ENCODE measurements at regions not wholly inside any gene's neighbourhood (a gene's known extent, or its start where the extent isn't known, plus 50 kb on each side); places are given as distances from the start of the nearest gene placed in this dataset.
"Not testable (repeated sequence)": the region's sequence is repeated elsewhere in the genome, so short reads cannot be mapped to it uniquely, and the experiment has no call there.

DNA sequence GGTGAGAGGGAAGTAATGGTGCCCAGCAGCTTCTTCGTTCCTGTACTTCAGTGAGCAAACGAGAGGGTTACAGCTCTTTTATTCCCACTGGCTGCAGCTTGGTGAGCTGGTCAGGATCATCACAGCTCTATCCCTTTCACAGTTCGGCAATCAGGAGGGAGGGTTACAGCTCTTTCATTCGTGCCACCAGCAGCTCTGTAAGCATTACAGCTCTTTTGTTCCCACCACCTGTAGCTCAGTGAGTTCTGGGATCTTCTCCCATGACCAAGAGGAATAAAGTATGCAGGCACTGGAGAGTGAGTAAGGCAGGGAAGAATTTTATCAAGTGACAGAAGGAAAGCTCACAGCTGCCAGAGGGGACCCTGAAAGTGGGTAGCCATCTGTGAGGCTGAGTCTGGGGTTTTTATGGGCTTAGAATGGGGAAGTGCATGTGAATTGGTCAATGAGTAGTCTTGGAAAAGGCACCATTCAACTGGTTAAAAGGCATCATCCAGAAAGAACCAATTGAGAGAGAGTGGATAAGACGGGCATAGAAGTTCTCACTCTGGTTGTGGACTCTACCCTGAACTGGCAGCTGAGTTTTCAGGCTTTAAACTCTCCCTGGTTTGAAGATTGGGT lies 123.7 kb downstream of the COX18 start:
- Histone ChIP-seq H3K27me3 (ENCODE audit: low read depth) (no peaks in the 10 kb centered on the region), H3K27ac (no peak overlapping the region), H3K4me3 (no peak overlapping the region), H3K36me3 (no peaks in the 10 kb centered on the region), H3K9me3 (no peaks in the 10 kb centered on the region), H3K4me1 (no peaks in the 10 kb centered on the region)
- intact Hi-C loops (cut with DNase I) = no loop called here
- no peak for ATAC-seq
- TF ChIP-seq, protein P1, sequence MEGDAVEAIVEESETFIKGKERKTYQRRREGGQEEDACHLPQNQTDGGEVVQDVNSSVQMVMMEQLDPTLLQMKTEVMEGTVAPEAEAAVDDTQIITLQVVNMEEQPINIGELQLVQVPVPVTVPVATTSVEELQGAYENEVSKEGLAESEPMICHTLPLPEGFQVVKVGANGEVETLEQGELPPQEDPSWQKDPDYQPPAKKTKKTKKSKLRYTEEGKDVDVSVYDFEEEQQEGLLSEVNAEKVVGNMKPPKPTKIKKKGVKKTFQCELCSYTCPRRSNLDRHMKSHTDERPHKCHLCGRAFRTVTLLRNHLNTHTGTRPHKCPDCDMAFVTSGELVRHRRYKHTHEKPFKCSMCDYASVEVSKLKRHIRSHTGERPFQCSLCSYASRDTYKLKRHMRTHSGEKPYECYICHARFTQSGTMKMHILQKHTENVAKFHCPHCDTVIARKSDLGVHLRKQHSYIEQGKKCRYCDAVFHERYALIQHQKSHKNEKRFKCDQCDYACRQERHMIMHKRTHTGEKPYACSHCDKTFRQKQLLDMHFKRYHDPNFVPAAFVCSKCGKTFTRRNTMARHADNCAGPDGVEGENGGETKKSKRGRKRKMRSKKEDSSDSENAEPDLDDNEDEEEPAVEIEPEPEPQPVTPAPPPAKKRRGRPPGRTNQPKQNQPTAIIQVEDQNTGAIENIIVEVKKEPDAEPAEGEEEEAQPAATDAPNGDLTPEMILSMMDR (IDR thresholded peaks at IDR 0.05) = no peak
- no peak for DNase-seq

DNA sequence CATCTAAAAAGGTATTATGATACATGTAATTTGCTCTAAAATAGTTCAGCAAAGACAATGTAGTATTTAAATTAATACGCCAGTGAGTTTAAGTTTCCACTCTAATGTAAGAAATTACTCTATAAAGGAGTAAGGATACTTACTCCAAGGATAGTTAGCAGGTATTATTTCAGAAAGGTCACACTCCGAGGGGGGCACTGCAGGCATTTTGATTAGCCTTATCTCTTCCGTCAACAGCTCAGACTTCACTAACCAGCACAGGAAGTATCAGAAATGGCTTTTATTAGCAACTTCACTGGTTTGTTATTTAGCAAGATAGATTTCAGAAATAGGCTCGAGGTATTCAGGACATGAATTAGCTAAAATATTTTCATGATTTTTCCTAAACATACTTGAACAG lies 127.0 kb downstream of the COX18 start:
- DNase-seq = no peak
- no peaks in the 10 kb centered on the region for H3K9me3 ChIP-seq
- no peak overlapping the region for H3K4me3 ChIP-seq
- H3K36me3 ChIP-seq = no peaks in the 10 kb centered on the region
- TF ChIP-seq, protein P1 (IDR thresholded peaks at IDR 0.05) = no peak
- no peaks in the 10 kb centered on the region for H3K4me1 ChIP-seq
- no peaks in the 10 kb centered on the region for H3K27me3 ChIP-seq (ENCODE audit: low read depth)
- ATAC-seq = no peak
- intact Hi-C loops (cut with DNase I) = no loop called here
- no peak overlapping the region for H3K27ac ChIP-seq

DNA sequence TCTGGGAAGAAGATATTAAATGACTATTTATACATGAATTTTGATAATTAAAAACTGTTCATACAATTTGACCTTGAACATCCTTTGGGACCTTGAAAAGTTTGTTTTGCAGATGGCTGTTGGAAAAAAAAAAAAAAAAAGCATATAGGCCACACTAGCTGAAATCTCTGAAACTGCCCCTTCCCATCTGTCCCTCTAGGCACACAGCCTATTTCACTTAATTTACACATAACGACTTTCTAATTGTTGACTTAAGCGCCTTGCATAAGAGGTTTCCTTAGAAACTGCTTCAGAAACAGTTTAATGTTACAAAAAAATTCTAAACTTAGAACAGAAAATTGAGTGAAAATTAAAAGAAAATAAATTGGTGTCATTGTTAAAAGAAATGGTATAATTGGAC lies 131.0 kb downstream of the COX18 start:
- no peak for DNase-seq
- Histone ChIP-seq H3K27me3 (ENCODE audit: low read depth) (no peaks in the 10 kb centered on the region), H3K27ac (no peak overlapping the region), H3K9me3 (no peaks in the 10 kb centered on the region), H3K36me3 (no peaks in the 10 kb centered on the region), H3K4me1 (no peaks in the 10 kb centered on the region), H3K4me3 (no peak overlapping the region)
- ATAC-seq = no peak
- intact Hi-C loops (cut with DNase I) = no loop called here
- TF ChIP-seq, protein P1 (IDR thresholded peaks at IDR 0.05) = no peak

DNA sequence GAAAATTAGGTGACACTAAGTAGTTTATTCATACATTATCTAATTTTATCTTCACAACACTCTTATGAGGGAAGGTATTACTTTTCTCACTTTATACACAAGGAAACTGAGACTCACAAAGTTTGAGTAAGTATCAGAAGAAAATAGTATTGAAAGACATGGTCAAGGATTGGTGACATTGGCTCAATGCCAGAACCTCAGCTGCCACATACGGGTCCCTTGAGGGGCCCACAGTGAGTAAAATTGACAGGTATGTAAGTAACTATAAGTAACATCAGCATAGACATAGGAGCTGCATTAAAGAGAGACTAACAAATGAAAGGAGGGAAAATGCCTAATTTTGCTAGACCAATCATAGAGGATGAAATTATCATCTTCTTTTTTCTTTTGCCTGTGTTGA lies 134.1 kb downstream of the COX18 start:
- Histone ChIP-seq H3K9me3 (no peaks in the 10 kb centered on the region), H3K4me3 (no peak overlapping the region), H3K27me3 (ENCODE audit: low read depth) (no peaks in the 10 kb centered on the region), H3K36me3 (no peaks in the 10 kb centered on the region), H3K27ac (no peak overlapping the region), H3K4me1 (no peaks in the 10 kb centered on the region)
- DNase-seq = no peak
- no peak for ATAC-seq
- TF ChIP-seq, protein P1 (IDR thresholded peaks at IDR 0.05) = no peak
- intact Hi-C loops (cut with DNase I) = no loop called here

DNA sequence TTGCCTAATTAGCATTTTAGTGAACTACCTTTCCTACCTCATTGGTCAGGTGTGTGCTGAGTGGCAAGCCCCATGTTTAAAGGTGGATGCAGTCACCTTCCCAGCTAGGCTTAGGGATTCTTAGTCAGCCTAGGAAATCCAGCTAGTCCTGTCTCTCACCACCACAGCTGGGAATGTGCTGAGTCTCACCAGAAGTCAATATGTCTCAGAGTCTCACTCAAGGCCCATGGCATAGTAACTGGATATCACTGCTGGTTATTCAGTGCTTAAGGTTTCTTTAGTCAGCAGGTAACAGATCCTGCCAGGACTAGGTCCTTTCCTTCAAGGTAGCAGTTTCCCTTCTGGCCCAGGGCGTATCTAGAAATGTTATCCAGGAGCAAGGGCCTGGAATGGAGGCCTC lies 136.5 kb downstream of the COX18 start:
- ATAC-seq = no peak
- no peak overlapping the region for H3K27ac ChIP-seq
- no peaks in the 10 kb centered on the region for H3K4me1 ChIP-seq
- no peaks in the 10 kb centered on the region for H3K36me3 ChIP-seq
- intact Hi-C loops (cut with DNase I) = no loop called here
- H3K4me3 ChIP-seq = no peak overlapping the region
- TF ChIP-seq, protein P1 (IDR thresholded peaks at IDR 0.05) = no peak
- no peak for DNase-seq
- no peaks in the 10 kb centered on the region for H3K9me3 ChIP-seq
- no peaks in the 10 kb centered on the region for H3K27me3 ChIP-seq (ENCODE audit: low read depth)

DNA sequence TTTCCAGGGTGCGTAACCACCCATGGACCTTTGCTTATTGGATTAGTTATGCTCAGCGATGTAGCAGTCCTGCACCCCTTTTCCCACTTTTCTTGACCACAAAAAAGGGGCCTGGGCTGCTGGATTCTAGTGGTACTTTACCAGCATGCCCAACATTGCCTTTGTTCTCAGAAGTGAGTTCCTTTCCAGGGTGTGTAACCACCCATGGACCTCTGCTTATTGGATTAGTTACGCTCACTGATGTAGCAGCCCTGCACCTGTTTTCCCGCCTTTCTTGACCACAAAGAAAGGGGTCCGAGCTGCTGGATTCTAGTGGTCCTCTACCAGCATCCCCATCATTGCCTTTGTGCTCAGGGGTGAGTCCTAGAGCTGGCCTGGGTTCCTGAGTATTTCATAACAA lies 138.2 kb downstream of the COX18 start:
- H3K4me1 ChIP-seq = no peaks in the 10 kb centered on the region
- H3K27ac ChIP-seq = no peak overlapping the region
- TF ChIP-seq, protein P1 (IDR thresholded peaks at IDR 0.05) = no peak
- H3K4me3 ChIP-seq = no peak overlapping the region
- no peaks in the 10 kb centered on the region for H3K36me3 ChIP-seq
- no peaks in the 10 kb centered on the region for H3K27me3 ChIP-seq (ENCODE audit: low read depth)
- intact Hi-C loops (cut with DNase I) = no loop called here
- DNase-seq = no peak
- no peaks in the 10 kb centered on the region for H3K9me3 ChIP-seq
- ATAC-seq = no peak

DNA sequence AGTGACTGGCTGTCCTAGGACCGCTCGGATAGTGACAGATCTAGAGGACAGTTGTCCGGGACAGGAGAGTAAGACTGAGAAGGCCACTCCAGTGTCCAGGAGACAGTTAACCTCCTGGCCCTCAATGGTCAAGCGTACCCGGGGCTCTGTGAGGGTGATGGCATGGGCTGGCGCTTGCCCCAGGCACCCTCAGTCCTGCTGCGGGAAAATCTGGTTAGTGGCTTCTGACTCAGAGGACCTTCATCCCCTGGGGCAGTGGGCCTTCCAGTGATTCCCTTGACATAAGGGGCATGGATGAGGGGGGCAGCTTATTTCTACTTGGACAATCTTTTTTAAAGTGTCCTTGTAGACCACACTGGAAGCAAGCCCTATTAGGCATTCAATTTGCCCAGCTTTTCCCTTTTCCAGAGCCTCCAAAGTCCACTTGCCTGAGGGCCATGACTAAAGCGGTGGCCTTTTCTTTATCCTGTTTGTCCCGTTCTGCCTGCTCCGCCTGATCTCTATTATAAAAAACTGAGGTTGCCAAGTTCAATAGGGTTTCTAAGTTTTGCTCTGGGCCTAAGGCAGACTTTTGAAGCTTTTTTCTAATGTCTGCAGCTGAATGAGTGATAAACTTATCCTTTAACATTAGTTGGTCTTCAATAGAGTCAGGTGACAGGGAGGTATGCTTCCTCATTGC lies 139.8 kb downstream of the COX18 start:
- H3K27ac ChIP-seq; H3K36me3 ChIP-seq; H3K9me3 ChIP-seq; H3K27me3 ChIP-seq (ENCODE audit: low read depth); ATAC-seq; H3K4me1 ChIP-seq; intact Hi-C loops (cut with DNase I); H3K4me3 ChIP-seq; DNase-seq: not testable (repeated sequence)
